WTC11 (cell line): ENCODE measurements at regions not wholly inside any gene's neighbourhood (a gene's known extent, or its start where the extent isn't known, plus 50 kb on each side); places are given as distances from the start of the nearest gene placed in this dataset.

ENCODE experiments used
- ATAC-seq: fragments of 200-7000 bp; cut with Tn5 transposase; 2 replicates; pipeline ENCODE4 v1.10.0; 2021; ENCODE audit warnings: mild to moderate bottlenecking, moderate library complexity
- CTCF ChIA-PET: fragments of 300-600 bp; sonication (Branson Sonifier 250); formaldehyde crosslinking; loops from one replicate; lab custom pipeline; 2021; ENCODE audit warnings: antibody characterized with exemption; lab: Charles Lee
- POLR2A ChIA-PET: fragments of 350-600 bp; sonication (Branson Sonifier 250); formaldehyde crosslinking; loops from one replicate; lab custom pipeline; 2021; ENCODE audit warnings: antibody characterized with exemption; lab: Charles Lee
- DNase-seq: peaks from one replicate; pipeline ENCODE4 v3.0.0; 2021; ENCODE audit warnings: low spot score
- H3K27ac Mint-ChIP-seq: 2 replicates; pipeline ENCODE4 v1.8.0; 2021; ENCODE audit warnings: mixed read lengths
- H3K27me3 Mint-ChIP-seq: 2 replicates; pipeline ENCODE4 v1.8.0; 2021; ENCODE audit warnings: low read depth, mild to moderate bottlenecking, moderate library complexity, mixed read lengths
- H3K36me3 Mint-ChIP-seq: 2 replicates; pipeline ENCODE4 v1.8.0; 2021; ENCODE audit warnings: mixed read lengths
- H3K4me1 Mint-ChIP-seq: 2 replicates; pipeline ENCODE4 v1.8.0; 2022; ENCODE audit warnings: mixed read lengths
- H3K4me3 Mint-ChIP-seq: 2 replicates; pipeline ENCODE4 v1.8.0; 2021; ENCODE audit warnings: mild to moderate bottlenecking, moderate library complexity, mixed read lengths
- H3K9me3 Mint-ChIP-seq: 2 replicates; pipeline ENCODE4 v1.8.0; 2021; ENCODE audit warnings: mixed read lengths
- CBFB ChIP-seq: sonication (generic); formaldehyde crosslinking; IDR thresholded peaks from 2 replicates; pipeline ENCODE4 v1.8.1; 2022; ENCODE audit warnings: mild to moderate bottlenecking, low read depth, missing genetic modification reagents
- CREM ChIP-seq: sonication (generic); formaldehyde crosslinking; IDR thresholded peaks from 2 replicates; pipeline ENCODE4 v1.8.1; 2022; ENCODE audit warnings: mild to moderate bottlenecking, missing genetic modification reagents, moderate library complexity
- ESRRA ChIP-seq: sonication (generic); formaldehyde crosslinking; IDR thresholded peaks from 2 replicates; pipeline ENCODE4 v1.8.1; 2022; ENCODE audit warnings: mild to moderate bottlenecking, missing genetic modification reagents, borderline replicate concordance
- ETV6 ChIP-seq: sonication (generic); formaldehyde crosslinking; IDR thresholded peaks from 2 replicates; pipeline ENCODE4 v1.8.1; 2022; ENCODE audit warnings: mild to moderate bottlenecking, missing genetic modification reagents
- FOXP1 ChIP-seq: sonication (generic); formaldehyde crosslinking; IDR thresholded peaks from 2 replicates; pipeline ENCODE4 v1.8.0; 2022; ENCODE audit warnings: missing genetic modification reagents, mild to moderate bottlenecking, moderate library complexity, borderline replicate concordance
- GABPB1 ChIP-seq: sonication (generic); formaldehyde crosslinking; IDR thresholded peaks from 2 replicates; pipeline ENCODE4 v1.8.1; 2023; ENCODE audit warnings: mild to moderate bottlenecking, missing genetic modification reagents
- HMGA2 ChIP-seq: fragments of 250-450 bp; sonication (Bioruptor Pico); IDR thresholded peaks from 2 replicates; pipeline ENCODE4 v1.4.0; 2021; ENCODE audit warnings: mild to moderate bottlenecking, moderate library complexity
- IRF2 ChIP-seq: sonication (generic); formaldehyde crosslinking; IDR thresholded peaks from 2 replicates; pipeline ENCODE4 v1.8.0; 2022; ENCODE audit warnings: low read depth, missing genetic modification reagents, borderline replicate concordance
- KAT7 ChIP-seq: sonication (generic); formaldehyde crosslinking; IDR thresholded peaks from 2 replicates; pipeline ENCODE4 v1.8.1; 2023; ENCODE audit warnings: missing genetic modification reagents, mild to moderate bottlenecking, borderline replicate concordance
- NFATC4 ChIP-seq: fragments of 250-450 bp; sonication (Bioruptor Pico); IDR thresholded peaks from 2 replicates; pipeline ENCODE4 v1.9.0; 2021; ENCODE audit warnings: mild to moderate bottlenecking
- NFE2L1 ChIP-seq: sonication (generic); formaldehyde crosslinking; IDR thresholded peaks from 2 replicates; pipeline ENCODE4 v1.8.1; 2023; ENCODE audit warnings: missing genetic modification reagents
- NR2C2 ChIP-seq: sonication (generic); formaldehyde crosslinking; IDR thresholded peaks from 2 replicates; pipeline ENCODE4 v1.8.0; 2022; ENCODE audit warnings: mild to moderate bottlenecking, missing genetic modification reagents
- RELA ChIP-seq: sonication (generic); formaldehyde crosslinking; IDR thresholded peaks from 2 replicates; pipeline ENCODE4 v1.8.1; 2022; ENCODE audit warnings: missing genetic modification reagents, mild to moderate bottlenecking, borderline replicate concordance
- TEAD4 ChIP-seq: sonication (generic); formaldehyde crosslinking; IDR thresholded peaks from 2 replicates; pipeline ENCODE4 v1.8.0; 2022; ENCODE audit warnings: mild to moderate bottlenecking, missing genetic modification reagents
- ZNF138 ChIP-seq: sonication (generic); formaldehyde crosslinking; conservative IDR thresholded peaks from 2 replicates; pipeline ENCODE4 v1.8.1; 2022; ENCODE audit warnings: mild to moderate bottlenecking, moderate library complexity, missing genetic modification reagents
- ZNF263 ChIP-seq: sonication (generic); formaldehyde crosslinking; IDR thresholded peaks from 2 replicates; pipeline ENCODE4 v1.8.1; 2022; ENCODE audit warnings: low read depth, mild to moderate bottlenecking, moderate library complexity, missing genetic modification reagents
- TF ChIP-seq, protein P1 (sequence below): sonication (generic); formaldehyde crosslinking; IDR thresholded peaks from 2 replicates; pipeline ENCODE4 v1.8.0; 2022; ENCODE audit warnings: mild to moderate bottlenecking, missing genetic modification reagents
- TF ChIP-seq, protein P2 (sequence below): sonication (generic); formaldehyde crosslinking; conservative IDR thresholded peaks from 2 replicates; pipeline ENCODE4 v1.8.1; 2022; ENCODE audit warnings: mild to moderate bottlenecking, missing genetic modification reagents
- TF ChIP-seq, protein P3 (sequence below): sonication (generic); formaldehyde crosslinking; IDR thresholded peaks from 2 replicates; pipeline ENCODE4 v1.8.0; 2023; ENCODE audit warnings: mild to moderate bottlenecking, missing genetic modification reagents
- TF ChIP-seq, protein P4 (sequence below): fragments of 250-450 bp; sonication (Bioruptor Pico); IDR thresholded peaks from 2 replicates; pipeline ENCODE4 v1.9.0; 2021; ENCODE audit warnings: mild to moderate bottlenecking
- TF ChIP-seq, protein P5 (sequence below): sonication (generic); formaldehyde crosslinking; IDR thresholded peaks from 2 replicates; pipeline ENCODE4 v1.8.1; 2023; ENCODE audit warnings: mild to moderate bottlenecking, missing genetic modification reagents, moderate library complexity
- TF ChIP-seq, protein P6 (sequence below): sonication (generic); formaldehyde crosslinking; IDR thresholded peaks from 2 replicates; pipeline ENCODE4 v1.8.0; 2022; ENCODE audit warnings: mild to moderate bottlenecking, missing genetic modification reagents
- TF ChIP-seq, protein P7 (sequence below): sonication (generic); formaldehyde crosslinking; IDR thresholded peaks from 2 replicates; pipeline ENCODE4 v1.8.1; 2023; ENCODE audit warnings: mild to moderate bottlenecking, missing genetic modification reagents
- TF ChIP-seq, protein P8 (sequence below): fragments of 200-600 bp; IDR thresholded peaks from 2 replicates; pipeline ENCODE4 v1.8.0; 2022; ENCODE audit warnings: antibody characterized with exemption

DNA sequence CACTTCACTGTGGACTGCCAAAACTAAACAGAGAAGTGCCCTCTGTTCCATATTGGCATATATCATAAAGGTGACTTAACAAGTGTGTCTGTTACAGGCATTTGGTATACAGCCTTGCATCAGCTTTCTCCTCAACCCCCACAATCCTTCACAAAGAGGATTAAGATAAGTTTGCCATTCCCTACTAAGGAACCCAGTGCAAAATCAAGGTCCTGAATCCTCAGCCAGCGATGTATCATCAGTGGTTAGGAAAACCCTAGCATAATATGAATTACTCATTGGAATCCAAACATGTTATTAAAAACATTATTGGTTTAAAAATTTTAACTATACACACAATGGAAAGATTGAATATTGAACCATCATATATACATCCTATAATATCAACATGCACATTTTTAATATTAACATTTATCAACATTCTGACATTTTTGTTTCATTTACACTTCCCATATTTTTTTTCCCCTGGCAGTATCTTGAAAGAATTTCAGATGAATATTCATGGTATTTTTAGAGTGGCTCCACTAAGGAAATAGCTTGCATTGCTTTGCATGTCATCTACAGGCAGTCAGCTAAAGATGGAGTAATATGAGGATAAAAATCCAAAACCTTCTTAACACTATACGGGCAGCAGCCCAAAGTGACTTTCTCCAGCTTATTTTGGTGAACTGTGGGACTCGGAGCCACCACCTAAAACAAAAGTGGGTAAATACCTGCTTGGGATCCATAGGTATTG, 215.6 kb upstream of the CHRM2 start (continued):
- TF ChIP-seq, protein P1, sequence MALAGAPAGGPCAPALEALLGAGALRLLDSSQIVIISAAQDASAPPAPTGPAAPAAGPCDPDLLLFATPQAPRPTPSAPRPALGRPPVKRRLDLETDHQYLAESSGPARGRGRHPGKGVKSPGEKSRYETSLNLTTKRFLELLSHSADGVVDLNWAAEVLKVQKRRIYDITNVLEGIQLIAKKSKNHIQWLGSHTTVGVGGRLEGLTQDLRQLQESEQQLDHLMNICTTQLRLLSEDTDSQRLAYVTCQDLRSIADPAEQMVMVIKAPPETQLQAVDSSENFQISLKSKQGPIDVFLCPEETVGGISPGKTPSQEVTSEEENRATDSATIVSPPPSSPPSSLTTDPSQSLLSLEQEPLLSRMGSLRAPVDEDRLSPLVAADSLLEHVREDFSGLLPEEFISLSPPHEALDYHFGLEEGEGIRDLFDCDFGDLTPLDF (CRISPR knock-in tag): no peak
- TF ChIP-seq, protein P2, sequence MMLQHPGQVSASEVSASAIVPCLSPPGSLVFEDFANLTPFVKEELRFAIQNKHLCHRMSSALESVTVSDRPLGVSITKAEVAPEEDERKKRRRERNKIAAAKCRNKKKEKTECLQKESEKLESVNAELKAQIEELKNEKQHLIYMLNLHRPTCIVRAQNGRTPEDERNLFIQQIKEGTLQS (CRISPR knock-in tag): no peak
- TF ChIP-seq GABPB1 (CRISPR knock-in tag) (no peak), NFE2L1 (CRISPR knock-in tag) (no peak), IRF2 (CRISPR knock-in tag) (no peak), NFATC4 (CRISPR knock-in tag) (no peak), ESRRA (CRISPR knock-in tag) (no peak)
- TF ChIP-seq, protein P3, sequence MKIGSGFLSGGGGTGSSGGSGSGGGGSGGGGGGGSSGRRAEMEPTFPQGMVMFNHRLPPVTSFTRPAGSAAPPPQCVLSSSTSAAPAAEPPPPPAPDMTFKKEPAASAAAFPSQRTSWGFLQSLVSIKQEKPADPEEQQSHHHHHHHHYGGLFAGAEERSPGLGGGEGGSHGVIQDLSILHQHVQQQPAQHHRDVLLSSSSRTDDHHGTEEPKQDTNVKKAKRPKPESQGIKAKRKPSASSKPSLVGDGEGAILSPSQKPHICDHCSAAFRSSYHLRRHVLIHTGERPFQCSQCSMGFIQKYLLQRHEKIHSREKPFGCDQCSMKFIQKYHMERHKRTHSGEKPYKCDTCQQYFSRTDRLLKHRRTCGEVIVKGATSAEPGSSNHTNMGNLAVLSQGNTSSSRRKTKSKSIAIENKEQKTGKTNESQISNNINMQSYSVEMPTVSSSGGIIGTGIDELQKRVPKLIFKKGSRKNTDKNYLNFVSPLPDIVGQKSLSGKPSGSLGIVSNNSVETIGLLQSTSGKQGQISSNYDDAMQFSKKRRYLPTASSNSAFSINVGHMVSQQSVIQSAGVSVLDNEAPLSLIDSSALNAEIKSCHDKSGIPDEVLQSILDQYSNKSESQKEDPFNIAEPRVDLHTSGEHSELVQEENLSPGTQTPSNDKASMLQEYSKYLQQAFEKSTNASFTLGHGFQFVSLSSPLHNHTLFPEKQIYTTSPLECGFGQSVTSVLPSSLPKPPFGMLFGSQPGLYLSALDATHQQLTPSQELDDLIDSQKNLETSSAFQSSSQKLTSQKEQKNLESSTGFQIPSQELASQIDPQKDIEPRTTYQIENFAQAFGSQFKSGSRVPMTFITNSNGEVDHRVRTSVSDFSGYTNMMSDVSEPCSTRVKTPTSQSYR: no peak
- TF ChIP-seq, protein P4, sequence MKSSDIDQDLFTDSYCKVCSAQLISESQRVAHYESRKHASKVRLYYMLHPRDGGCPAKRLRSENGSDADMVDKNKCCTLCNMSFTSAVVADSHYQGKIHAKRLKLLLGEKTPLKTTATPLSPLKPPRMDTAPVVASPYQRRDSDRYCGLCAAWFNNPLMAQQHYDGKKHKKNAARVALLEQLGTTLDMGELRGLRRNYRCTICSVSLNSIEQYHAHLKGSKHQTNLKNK (CRISPR knock-in tag): no peak
- TF ChIP-seq, protein P5, sequence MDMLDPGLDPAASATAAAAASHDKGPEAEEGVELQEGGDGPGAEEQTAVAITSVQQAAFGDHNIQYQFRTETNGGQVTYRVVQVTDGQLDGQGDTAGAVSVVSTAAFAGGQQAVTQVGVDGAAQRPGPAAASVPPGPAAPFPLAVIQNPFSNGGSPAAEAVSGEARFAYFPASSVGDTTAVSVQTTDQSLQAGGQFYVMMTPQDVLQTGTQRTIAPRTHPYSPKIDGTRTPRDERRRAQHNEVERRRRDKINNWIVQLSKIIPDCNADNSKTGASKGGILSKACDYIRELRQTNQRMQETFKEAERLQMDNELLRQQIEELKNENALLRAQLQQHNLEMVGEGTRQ (CRISPR knock-in tag): no peak

DNA sequence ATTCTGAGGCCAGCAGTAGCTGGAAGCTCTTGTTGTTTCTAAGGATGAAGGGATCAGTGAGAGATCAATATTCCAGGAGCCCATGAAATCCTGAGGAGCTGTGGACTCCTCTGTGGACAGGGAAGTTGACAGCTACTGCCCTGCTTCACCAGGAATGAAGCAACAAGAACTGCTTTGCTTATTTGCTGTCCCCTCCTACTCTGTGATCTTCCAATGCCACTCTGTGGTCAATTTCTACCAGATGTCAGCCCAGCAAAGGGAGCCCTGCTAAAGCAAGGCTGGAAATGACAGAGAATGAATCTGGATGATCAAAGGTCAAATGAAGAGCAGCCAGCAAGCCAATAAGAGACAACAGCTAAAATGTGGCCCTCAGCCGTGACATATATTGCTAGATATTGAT, 227.5 kb upstream of the CHRM2 start:
- no peak for TF ChIP-seq CREM (CRISPR knock-in tag)
- no peak for TF ChIP-seq KAT7 (CRISPR knock-in tag)
- TF ChIP-seq, protein P6, sequence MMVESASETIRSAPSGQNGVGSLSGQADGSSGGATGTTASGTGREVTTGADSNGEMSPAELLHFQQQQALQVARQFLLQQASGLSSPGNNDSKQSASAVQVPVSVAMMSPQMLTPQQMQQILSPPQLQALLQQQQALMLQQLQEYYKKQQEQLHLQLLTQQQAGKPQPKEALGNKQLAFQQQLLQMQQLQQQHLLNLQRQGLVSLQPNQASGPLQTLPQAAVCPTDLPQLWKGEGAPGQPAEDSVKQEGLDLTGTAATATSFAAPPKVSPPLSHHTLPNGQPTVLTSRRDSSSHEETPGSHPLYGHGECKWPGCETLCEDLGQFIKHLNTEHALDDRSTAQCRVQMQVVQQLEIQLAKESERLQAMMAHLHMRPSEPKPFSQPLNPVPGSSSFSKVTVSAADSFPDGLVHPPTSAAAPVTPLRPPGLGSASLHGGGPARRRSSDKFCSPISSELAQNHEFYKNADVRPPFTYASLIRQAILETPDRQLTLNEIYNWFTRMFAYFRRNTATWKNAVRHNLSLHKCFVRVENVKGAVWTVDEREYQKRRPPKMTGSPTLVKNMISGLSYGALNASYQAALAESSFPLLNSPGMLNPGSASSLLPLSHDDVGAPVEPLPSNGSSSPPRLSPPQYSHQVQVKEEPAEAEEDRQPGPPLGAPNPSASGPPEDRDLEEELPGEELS: no peak
- TF ChIP-seq TEAD4: no peak
- no peak for TF ChIP-seq HMGA2
- TF ChIP-seq NR2C2 (CRISPR knock-in tag): no peak
- TF ChIP-seq, protein P7, sequence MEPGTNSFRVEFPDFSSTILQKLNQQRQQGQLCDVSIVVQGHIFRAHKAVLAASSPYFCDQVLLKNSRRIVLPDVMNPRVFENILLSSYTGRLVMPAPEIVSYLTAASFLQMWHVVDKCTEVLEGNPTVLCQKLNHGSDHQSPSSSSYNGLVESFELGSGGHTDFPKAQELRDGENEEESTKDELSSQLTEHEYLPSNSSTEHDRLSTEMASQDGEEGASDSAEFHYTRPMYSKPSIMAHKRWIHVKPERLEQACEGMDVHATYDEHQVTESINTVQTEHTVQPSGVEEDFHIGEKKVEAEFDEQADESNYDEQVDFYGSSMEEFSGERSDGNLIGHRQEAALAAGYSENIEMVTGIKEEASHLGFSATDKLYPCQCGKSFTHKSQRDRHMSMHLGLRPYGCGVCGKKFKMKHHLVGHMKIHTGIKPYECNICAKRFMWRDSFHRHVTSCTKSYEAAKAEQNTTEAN (CRISPR knock-in tag): no peak
- TF ChIP-seq, protein P5 (CRISPR knock-in tag): no peak
- TF ChIP-seq RELA (CRISPR knock-in tag): no peak
- no peak for TF ChIP-seq FOXP1
- no peak for TF ChIP-seq NFATC4 (CRISPR knock-in tag)
- no peak for TF ChIP-seq ZNF138 (CRISPR knock-in tag)
- TF ChIP-seq ZNF263: no peak
- TF ChIP-seq CBFB (CRISPR knock-in tag): no peak
- TF ChIP-seq, protein P8, sequence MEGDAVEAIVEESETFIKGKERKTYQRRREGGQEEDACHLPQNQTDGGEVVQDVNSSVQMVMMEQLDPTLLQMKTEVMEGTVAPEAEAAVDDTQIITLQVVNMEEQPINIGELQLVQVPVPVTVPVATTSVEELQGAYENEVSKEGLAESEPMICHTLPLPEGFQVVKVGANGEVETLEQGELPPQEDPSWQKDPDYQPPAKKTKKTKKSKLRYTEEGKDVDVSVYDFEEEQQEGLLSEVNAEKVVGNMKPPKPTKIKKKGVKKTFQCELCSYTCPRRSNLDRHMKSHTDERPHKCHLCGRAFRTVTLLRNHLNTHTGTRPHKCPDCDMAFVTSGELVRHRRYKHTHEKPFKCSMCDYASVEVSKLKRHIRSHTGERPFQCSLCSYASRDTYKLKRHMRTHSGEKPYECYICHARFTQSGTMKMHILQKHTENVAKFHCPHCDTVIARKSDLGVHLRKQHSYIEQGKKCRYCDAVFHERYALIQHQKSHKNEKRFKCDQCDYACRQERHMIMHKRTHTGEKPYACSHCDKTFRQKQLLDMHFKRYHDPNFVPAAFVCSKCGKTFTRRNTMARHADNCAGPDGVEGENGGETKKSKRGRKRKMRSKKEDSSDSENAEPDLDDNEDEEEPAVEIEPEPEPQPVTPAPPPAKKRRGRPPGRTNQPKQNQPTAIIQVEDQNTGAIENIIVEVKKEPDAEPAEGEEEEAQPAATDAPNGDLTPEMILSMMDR: no peak
- no peak for TF ChIP-seq ETV6 (CRISPR knock-in tag)
- H3K36me3 Mint-ChIP-seq: no peaks in the 10 kb centered on the region
- no peaks in the 10 kb centered on the region for H3K9me3 Mint-ChIP-seq
- no peak overlapping the region for H3K27ac Mint-ChIP-seq
- ATAC-seq (no peak), DNase-seq (no peak)
- H3K27me3 Mint-ChIP-seq: no peaks in the 10 kb centered on the region
- ChIA-PET CTCF (no interaction called here), POLR2A (no interaction called here)
- peaks cover 17% of the 10 kb centered on the region for H3K4me1 Mint-ChIP-seq
- H3K4me3 Mint-ChIP-seq: no peak overlapping the region
